ENCODE measurements at regions not wholly inside any gene's neighbourhood (a gene's known extent, or its start where the extent isn't known, plus 50 kb on each side); places are given as distances from the start of the nearest gene placed in this dataset.

- H3K4me3 ChIP-seq (ENCODE audit: low read depth, low read length) = no peak overlapping the region
- no peaks in the 10 kb centered on the region for H3K36me3 ChIP-seq (ENCODE audit: insufficient read depth)
- DNase-seq (ENCODE audit: extremely low spot score) = no peak
- no peaks in the 10 kb centered on the region for H3K4me1 ChIP-seq (ENCODE audit: insufficient read depth)
- H3K27ac ChIP-seq (ENCODE audit: low read depth) = no peak overlapping the region
These were observed 578.3 kb downstream of the ETV1 start for GRCh38 chr7:13411151-13411550.

DNA sequence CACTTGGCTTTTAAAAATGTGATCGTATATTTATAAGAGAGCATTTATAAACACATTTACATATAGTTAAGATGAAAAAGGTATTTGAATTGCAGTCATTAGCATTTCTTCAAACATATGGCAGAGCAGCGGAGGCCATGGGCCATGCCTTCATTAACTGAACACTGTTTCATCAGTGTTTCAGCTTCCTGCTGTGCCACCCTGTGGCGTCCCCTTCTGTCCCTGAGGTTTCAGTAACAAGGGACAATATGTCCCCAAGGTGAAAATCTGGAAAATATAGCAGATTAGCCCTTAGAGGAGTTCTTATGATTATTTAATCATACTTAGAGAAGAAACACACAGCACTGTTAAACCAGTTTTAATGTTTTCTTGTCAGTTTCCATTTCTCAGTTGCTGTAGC is 577.8 kb downstream of the ETV1 start:
- Histone ChIP-seq H3K4me3 (ENCODE audit: low read depth, low read length) (no peak overlapping the region), H3K27ac (ENCODE audit: low read depth) (no peak overlapping the region), H3K4me1 (ENCODE audit: insufficient read depth) (no peaks in the 10 kb centered on the region), H3K36me3 (ENCODE audit: insufficient read depth) (no peaks in the 10 kb centered on the region)
- 83% methylated on average over 3 of the region's 3 CpGs for WGBS
- DNase-seq (ENCODE audit: extremely low spot score) = no peak

GRCh38 chr7:13414181-13414580 is 575.3 kb downstream of the ETV1 start:
- no peak overlapping the region for H3K4me3 ChIP-seq (ENCODE audit: low read depth, low read length)
- H3K4me1 ChIP-seq (ENCODE audit: insufficient read depth) = no peaks in the 10 kb centered on the region
- H3K27ac ChIP-seq (ENCODE audit: low read depth) = no peak overlapping the region
- H3K36me3 ChIP-seq (ENCODE audit: insufficient read depth) = no peaks in the 10 kb centered on the region
- DNase-seq (ENCODE audit: extremely low spot score) = no peak

GRCh38 chr7:13414661-13415107 is 574.8 kb downstream of the ETV1 start:
- 42% methylated on average over 5 of the region's 5 CpGs for WGBS

DNA sequence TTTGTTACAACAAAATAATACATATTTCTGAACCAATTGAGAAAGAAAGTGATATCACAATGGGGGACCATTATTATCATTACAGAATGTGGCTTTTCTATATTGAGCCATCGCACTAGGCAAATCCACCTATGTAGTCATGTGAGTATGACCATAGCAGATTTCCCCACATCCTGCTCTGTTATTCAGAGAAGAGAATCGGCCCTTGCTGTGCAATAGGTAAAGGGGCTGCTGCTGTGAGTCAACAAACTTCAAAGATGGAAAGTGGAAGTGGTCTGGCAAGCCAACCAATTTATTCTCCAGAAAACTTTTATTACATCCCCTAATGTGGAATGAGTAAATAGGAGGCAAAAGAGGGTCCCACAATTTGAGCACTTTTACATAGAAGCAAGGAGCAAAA is 573.4 kb downstream of the ETV1 start:
- WGBS = 79% methylated on average over 2 of the region's 2 CpGs
- no peaks in the 10 kb centered on the region for H3K4me1 ChIP-seq (ENCODE audit: insufficient read depth)

More at GRCh38 chr7:13414661-13415107, 574.8 kb downstream of the ETV1 start:
- H3K4me1 ChIP-seq (ENCODE audit: insufficient read depth) = no peaks in the 10 kb centered on the region
- no peak overlapping the region for H3K4me3 ChIP-seq (ENCODE audit: low read depth, low read length)
- H3K27ac ChIP-seq (ENCODE audit: low read depth) = no peak overlapping the region
- no peak for DNase-seq (ENCODE audit: extremely low spot score)
- H3K36me3 ChIP-seq (ENCODE audit: insufficient read depth) = no peaks in the 10 kb centered on the region

GRCh38 chr7:13416544-13416943 is 572.9 kb downstream of the ETV1 start:
- Histone ChIP-seq H3K36me3 (ENCODE audit: insufficient read depth) (no peaks in the 10 kb centered on the region), H3K4me3 (ENCODE audit: low read depth, low read length) (no peak overlapping the region), H3K27ac (ENCODE audit: low read depth) (no peak overlapping the region), H3K4me1 (ENCODE audit: insufficient read depth) (no peaks in the 10 kb centered on the region)
- DNase-seq (ENCODE audit: extremely low spot score) = no peak
- WGBS = 83% methylated on average over 1 of the region's 1 CpG

More for the DNA sequence above, 573.4 kb downstream of the ETV1 start:
- Histone ChIP-seq H3K36me3 (ENCODE audit: insufficient read depth) (no peaks in the 10 kb centered on the region), H3K27ac (ENCODE audit: low read depth) (no peak overlapping the region), H3K4me3 (ENCODE audit: low read depth, low read length) (no peak overlapping the region)
- no peak for DNase-seq (ENCODE audit: extremely low spot score)

- no peak overlapping the region for H3K4me3 ChIP-seq (ENCODE audit: low read depth, low read length)
- H3K27ac ChIP-seq (ENCODE audit: low read depth) = no peak overlapping the region
- no peaks in the 10 kb centered on the region for H3K36me3 ChIP-seq (ENCODE audit: insufficient read depth)
- no peak for DNase-seq (ENCODE audit: extremely low spot score)
- H3K4me1 ChIP-seq (ENCODE audit: insufficient read depth) = no peaks in the 10 kb centered on the region
- whole genome bisulfite sequencing = 86% methylated on average over 2 of the region's 2 CpGs
These were observed 568.7 kb downstream of the ETV1 start for GRCh38 chr7:13420726-13421125.

DNA sequence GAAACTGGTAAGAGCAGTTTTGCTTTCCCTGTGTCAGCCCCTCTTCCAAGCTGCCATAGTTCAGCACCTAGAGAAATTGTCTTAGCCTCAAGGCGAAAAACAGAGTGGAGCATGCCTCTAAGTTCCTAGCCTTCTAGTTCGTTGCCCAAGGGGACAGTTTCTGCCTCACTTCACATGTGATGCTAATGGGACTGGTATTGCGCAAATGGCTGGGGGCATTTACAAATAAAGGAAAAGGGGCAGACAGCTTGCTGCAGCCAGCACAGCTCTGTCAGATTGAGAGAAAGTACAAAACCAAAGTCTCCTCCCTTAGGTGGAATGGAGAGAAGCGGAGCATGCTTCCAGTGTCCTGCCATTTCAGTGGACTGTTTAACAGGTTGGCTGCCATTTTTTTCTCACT is 567.7 kb downstream of the ETV1 start:
- Histone ChIP-seq H3K36me3 (ENCODE audit: insufficient read depth) (no peaks in the 10 kb centered on the region), H3K4me3 (ENCODE audit: low read depth, low read length) (no peak overlapping the region), H3K4me1 (ENCODE audit: insufficient read depth) (no peaks in the 10 kb centered on the region), H3K27ac (ENCODE audit: low read depth) (no peak overlapping the region)
- DNase-seq (ENCODE audit: extremely low spot score) = no peak
- WGBS = 90% methylated on average over 4 of the region's 4 CpGs

- Histone ChIP-seq H3K27ac (ENCODE audit: low read depth) (no peak overlapping the region), H3K36me3 (ENCODE audit: insufficient read depth) (no peaks in the 10 kb centered on the region), H3K4me3 (ENCODE audit: low read depth, low read length) (no peak overlapping the region), H3K4me1 (ENCODE audit: insufficient read depth) (no peaks in the 10 kb centered on the region)
- DNase-seq (ENCODE audit: extremely low spot score) = no peak
- WGBS = 81% methylated on average over 2 of the region's 2 CpGs
These were observed 555.5 kb downstream of the ETV1 start for GRCh38 chr7:13433946-13434345.

DNA sequence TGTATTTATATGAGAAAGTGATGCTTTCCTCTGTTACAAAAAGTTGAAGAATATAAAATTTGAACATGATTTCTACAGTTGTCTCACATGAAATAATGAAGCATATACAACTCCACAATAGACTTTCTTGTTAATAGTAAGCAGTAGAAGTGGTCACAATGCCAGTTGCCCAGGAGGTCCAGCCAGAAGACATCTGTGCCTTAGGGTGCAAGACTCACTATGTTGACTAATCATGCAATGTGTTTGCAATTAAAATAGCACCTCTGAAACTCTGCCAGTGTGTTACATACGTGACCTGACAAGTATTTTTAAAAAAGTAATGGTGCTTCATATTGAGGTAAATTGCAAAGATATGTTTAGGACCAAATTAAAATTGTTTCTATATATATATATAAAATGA is 547.2 kb downstream of the ETV1 start:
- Histone ChIP-seq H3K4me1 (ENCODE audit: insufficient read depth) (no peaks in the 10 kb centered on the region), H3K27ac (ENCODE audit: low read depth) (no peak overlapping the region), H3K4me3 (ENCODE audit: low read depth, low read length) (no peak overlapping the region), H3K36me3 (ENCODE audit: insufficient read depth) (no peaks in the 10 kb centered on the region)
- no peak for DNase-seq (ENCODE audit: extremely low spot score)
- 75% methylated on average over 1 of the region's 1 CpG for WGBS

DNA sequence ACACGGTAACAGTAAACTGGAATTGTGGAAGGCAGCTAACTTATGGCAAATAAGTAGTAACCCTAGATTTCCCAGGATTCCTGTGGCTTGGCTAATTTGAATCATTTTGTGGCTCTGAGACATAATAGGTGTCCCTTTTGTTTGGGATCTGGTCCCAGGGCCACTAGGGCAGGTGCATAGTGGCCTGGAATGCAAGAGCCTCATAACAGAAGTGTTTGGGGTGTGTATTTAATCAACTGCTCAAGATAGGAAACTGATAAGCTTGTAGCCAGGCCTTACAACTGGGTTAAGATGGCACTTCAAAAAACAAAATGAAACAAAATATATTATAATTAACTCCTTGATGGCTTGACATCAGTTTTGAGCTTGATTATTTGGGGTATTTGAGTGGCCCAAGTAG is 541.8 kb downstream of the ETV1 start:
- Histone ChIP-seq H3K36me3 (ENCODE audit: insufficient read depth) (no peaks in the 10 kb centered on the region), H3K4me1 (ENCODE audit: insufficient read depth) (no peaks in the 10 kb centered on the region), H3K4me3 (ENCODE audit: low read depth, low read length) (no peak overlapping the region), H3K27ac (ENCODE audit: low read depth) (no peak overlapping the region)
- 97% methylated on average over 1 of the region's 1 CpG for WGBS
- no peak for DNase-seq (ENCODE audit: extremely low spot score)

- 83% methylated on average over 4 of the region's 4 CpGs for WGBS
- Histone ChIP-seq H3K36me3 (ENCODE audit: insufficient read depth) (no peaks in the 10 kb centered on the region), H3K27ac (ENCODE audit: low read depth) (no peak overlapping the region), H3K4me1 (ENCODE audit: insufficient read depth) (no peaks in the 10 kb centered on the region), H3K4me3 (ENCODE audit: low read depth, low read length) (no peak overlapping the region)
- DNase-seq (ENCODE audit: extremely low spot score) = no peak
These were observed 541.2 kb downstream of the ETV1 start for GRCh38 chr7:13448243-13448642.

GRCh38 chr7:13449460-13449859 is 540.0 kb downstream of the ETV1 start:
- Histone ChIP-seq H3K27ac (ENCODE audit: low read depth) (no peak overlapping the region), H3K4me3 (ENCODE audit: low read depth, low read length) (no peak overlapping the region), H3K36me3 (ENCODE audit: insufficient read depth) (no peaks in the 10 kb centered on the region), H3K4me1 (ENCODE audit: insufficient read depth) (no peaks in the 10 kb centered on the region)
- DNase-seq (ENCODE audit: extremely low spot score) = no peak

DNA sequence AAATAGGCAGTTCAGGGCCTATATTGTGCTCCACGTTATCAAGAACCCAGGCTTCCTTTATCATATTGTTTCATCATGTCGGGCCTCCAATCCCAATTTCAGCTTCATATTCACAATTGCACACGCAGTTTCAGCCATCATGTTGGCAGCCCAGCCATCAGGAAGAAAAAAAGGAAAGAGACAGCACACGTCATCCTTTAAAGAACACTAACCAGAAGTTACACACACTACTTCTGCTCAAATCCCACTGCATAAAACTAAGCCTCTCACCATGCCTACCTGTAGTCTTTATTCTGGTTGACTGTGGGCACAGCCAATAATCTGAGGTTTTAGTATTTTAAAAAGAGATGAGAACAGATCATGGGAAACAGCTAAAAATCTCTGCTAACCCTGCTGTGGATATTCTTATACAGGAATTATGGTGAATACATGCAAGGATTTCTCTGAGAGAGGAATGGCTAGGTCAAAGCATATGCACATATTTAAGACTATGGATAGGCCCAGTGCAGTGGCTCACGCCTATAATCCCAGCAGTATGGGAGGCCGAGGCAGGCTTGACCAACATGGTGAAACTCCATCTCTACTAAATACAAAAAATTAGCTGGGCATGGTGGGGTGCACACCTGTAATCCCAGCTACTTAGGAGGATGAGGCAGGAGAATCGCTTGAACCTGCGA is 534.4 kb downstream of the ETV1 start:
- Histone ChIP-seq H3K4me3 (ENCODE audit: low read depth, low read length) (no peak overlapping the region), H3K36me3 (ENCODE audit: insufficient read depth) (no peaks in the 10 kb centered on the region), H3K27ac (ENCODE audit: low read depth) (no peak overlapping the region), H3K4me1 (ENCODE audit: insufficient read depth) (no peaks in the 10 kb centered on the region)
- 93% methylated on average over 8 of the region's 8 CpGs for WGBS
- no peak for DNase-seq (ENCODE audit: extremely low spot score)

DNA sequence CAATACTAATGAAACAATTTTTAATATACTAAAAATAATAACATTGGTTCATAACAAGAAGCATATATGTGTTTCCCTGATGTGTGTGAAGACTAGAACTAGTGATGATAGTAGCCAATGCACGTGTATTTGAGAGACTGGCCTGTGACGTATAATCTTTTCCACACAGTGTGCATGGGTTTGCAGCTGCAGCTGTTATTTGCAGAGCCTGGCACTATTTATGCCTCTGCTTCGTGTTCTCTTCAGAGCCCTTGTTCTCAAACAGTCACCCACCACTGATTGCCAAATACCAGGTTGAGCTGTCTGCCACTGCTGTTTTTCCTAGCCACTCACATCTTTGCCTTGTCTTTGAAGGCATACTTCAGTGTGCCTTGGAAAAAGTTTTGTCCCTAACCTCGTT is 531.7 kb downstream of the ETV1 start:
- H3K4me3 ChIP-seq (ENCODE audit: low read depth, low read length) = no peak overlapping the region
- 59% methylated on average over 4 of the region's 4 CpGs for WGBS
- DNase-seq (ENCODE audit: extremely low spot score) = no peak
- no peaks in the 10 kb centered on the region for H3K36me3 ChIP-seq (ENCODE audit: insufficient read depth)
- no peak overlapping the region for H3K27ac ChIP-seq (ENCODE audit: low read depth)
- no peaks in the 10 kb centered on the region for H3K4me1 ChIP-seq (ENCODE audit: insufficient read depth)

Data from urinary bladder (tissue), 3 donors.